HG02973 (cell line): ENCODE measurements at regions not wholly inside any gene's neighbourhood (a gene's known extent, or its start where the extent isn't known, plus 50 kb on each side); places are given as distances from the start of the nearest gene placed in this dataset.
"Not testable (repeated sequence)": the region's sequence is repeated elsewhere in the genome, so short reads cannot be mapped to it uniquely, and the experiment has no call there.

Source experiments
- ATAC-seq: cut with Tn5 transposase; IDR thresholded peaks from one replicate; pipeline ENCODE4 v1.9.1; 2021; ENCODE audit warnings: moderate library complexity; ENCODE audit not compliant: unreplicated experiment

DNA sequence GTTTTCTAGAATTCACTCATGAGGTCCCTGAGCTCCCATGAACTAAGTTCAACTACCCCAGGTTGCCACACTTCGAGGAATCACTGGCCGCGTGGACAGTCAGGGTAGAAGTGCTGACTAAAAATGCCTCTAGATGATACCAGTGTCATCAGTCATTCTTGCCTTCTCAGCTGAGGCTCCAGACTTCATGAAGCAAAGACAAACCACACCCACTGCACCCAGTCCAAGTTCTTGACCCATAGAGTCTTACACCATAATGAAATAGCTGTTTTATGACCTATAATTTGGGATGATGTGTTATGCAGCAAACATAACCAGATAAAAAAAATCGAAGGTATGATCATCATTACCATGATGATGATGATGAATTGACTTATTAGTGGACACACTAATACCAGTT lies 632.9 kb upstream of the TLE4 start:
- no peak for ATAC-seq

DNA sequence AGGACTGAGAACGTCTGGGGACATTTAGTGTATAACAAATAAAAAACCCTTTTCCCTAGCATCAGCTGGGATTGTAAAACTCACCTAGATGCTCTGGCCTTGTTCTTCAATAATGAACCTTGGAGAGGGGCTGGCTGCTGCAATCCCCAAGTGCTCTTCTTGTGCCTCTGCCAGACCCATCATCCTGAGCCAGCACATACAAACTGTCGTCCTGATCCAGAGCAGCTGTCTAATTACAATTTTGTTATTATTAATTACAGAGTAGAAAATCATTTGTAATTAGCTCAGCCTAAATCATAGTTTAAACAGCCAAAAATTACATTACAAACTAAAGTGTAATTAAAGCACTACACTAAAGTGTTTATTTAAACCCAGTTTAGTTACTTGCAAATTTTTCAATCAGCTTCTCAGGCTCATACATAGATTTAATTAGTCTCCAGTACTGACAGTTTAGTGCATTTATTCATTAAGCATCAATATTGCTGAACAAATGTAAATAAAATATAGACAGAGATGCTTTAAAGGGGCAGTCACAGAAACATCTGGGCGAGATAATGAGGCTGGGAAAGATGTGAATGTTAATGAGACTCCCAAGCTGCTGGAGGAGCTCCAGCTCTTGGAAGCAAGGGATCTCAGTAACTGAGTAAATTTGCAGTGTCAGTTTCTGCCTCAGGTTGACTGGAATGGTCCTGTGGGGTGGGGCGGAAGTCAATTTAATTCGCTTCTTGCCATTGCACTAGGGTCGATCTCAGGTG lies 632.3 kb upstream of the TLE4 start:
- no peak for ATAC-seq

DNA sequence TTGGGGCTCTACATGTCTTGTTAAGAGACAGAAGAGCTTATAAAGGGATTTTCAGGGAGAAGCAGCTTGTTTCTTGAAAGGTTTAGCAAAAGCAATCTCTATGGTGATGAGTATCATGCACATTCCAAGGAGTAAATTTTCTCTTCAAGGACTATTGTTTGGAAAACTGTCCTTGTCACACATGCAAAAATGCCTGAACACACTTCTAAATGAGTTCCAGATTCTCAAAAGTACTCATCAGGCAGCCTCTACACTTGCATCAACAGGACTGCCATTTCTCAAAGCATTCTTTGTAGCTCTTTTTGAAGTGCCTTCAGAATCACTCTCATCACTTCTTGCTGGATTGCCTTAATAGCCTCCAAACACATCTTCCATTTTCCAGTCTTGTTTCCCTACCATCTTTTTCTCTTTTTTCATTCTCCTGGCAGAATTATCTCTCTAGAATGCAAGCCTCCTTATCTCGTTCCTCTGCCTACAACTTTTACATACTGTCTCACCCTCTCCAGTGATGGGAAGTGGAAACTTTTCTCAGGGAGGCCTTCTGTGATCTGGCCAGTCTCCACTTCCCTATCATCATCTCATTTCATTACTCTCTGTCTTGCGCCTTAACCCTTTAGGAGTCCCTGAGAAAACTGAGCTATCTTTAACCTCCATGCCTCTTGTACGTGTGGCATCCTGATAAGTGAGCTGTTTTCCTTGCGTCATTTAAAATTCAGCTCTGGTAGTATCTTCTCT lies 631.5 kb upstream of the TLE4 start:
- ATAC-seq, result no peak

DNA sequence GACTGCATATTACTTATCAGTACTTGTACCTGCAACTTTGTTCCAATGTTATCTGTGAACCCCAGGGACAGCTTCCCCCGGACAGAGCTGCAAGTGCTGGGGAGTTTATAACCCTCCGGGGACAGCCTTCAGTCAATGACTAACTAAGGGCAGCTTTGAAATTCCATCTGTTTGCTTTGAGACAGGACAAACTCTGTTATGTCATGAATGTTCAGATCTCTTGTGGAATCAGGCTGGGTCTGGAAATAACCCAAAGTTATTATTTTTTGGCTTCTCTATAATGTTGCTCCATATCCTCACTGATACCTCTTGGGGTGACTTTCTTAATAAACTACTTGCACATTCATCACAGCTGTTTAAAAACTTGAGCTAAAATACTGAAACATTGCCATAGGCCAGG lies 617.5 kb upstream of the TLE4 start:
- ATAC-seq, result no peak

DNA sequence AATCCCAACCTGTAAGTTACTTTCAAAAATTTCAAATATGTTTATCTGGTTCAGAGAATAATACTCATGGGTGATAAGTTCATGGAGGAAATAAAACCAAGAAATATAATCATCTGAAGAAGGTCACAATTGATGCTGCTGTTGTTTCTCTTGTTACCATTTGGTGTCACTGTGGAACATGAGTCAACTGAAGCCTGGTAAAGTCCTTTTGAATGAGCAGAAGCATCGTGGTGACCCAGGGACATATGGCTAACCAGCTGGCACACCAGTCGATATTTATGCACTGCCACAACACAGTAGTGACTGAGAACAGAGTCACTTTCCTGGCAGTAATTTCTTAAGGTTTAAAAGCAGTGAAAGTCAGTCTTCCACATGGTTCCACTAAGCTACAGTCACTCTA lies 612.9 kb upstream of the TLE4 start:
- ATAC-seq, result no peak

DNA sequence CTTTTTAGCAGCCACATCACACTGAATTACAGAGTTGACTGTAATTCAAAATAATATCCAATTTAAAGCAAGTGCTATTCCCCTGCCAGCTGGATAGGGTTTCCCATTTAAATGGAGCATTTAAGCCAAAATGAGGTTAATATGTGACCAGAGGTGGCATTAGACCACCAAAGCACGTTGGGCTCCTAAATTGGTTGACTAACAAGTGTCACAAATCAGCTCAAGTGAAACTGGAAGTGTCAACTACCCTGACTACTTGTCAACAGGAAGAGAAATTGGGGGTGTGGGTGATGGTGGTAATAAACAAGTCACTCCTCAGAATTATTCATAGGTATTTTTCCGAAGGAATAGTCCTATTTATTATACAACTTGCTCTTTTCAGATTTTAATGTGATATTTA lies 609.6 kb upstream of the TLE4 start:
- no peak for ATAC-seq

DNA sequence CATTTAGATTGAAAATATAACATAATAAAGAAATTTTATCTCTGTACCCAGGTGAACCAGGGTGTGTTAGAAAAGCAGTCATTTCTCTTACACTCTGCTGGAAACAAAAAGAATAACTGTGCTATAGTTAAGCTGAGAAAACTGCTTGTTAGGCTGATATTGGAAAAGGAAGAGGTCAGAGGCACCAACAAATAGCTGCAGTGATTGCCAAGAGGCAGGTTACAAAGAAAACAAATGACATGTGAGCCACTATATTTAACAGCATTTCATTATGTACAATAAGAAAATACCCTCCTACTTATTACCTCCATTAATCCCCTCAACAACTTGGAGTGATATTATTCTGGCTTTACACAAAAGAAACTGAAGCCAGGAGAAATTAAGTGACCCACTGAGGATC lies 607.9 kb upstream of the TLE4 start:
- no peak for ATAC-seq

DNA sequence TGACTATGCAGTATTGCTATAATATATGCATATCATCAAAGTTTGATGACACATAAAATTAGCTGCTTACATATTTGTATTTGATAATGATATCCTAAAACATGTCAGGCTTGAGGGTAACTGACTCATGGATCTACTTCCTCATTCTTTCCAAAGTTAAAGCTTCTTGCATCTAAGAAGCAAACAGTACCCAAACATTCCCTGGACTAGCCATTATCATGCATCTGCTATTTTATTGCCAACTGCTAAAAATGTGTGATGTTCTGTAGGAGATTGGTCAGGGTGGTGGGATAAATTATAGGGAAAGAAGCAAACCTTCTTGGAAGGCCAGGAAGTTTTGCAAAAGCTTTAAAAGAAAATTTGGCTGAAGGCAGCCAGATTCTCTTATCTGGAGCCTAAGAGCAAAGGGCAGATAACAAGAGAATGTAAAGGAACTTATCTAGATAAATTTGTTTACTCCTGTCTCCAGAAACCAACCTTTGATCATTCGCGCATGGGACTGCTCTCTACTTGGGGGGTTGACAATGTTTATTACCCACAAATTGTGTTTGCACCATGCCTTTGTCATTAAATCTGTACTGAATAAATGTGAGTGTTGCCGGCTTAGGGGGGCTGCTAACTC lies 604.1 kb upstream of the TLE4 start:
- ATAC-seq, result no peak

DNA sequence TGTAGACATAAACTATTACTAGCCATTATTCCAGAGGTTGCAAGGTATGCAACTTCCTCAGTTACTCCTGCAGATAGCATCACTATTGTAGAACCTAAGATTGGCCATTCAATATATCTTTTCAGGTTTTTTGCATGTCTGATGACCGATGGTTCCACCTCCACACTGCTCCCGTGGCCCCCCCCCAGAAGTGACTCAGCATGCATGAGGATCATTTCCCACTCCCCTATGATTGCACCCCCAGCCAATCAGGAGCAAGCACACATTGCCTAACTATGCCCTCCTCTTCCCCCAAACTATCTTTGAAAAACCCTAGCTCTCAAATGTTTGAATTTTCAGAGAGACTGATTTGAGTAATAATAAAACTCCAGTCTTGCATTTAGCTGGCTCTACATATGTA lies 601.4 kb upstream of the TLE4 start:
- no peak for ATAC-seq

DNA sequence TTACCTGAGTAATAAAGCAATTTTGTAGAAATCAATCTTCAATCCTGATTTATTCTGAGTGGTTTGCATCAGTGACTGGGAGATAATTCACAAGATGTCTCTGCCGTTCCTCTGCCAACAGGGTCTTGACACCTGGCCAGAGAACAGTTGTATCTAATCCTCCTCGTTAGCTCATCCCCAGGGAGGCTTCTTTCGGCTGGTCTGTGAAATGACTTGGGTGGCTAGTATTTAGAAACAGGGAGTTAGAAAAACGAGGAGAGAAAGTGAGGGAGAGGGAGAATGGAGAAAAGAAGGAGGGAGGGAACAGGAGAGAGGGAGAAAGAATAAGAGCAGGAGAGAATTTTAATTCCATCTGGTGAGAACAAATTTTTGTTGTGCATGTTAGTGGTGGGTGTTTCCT lies 600.2 kb upstream of the TLE4 start:
- ATAC-seq, result no peak

DNA sequence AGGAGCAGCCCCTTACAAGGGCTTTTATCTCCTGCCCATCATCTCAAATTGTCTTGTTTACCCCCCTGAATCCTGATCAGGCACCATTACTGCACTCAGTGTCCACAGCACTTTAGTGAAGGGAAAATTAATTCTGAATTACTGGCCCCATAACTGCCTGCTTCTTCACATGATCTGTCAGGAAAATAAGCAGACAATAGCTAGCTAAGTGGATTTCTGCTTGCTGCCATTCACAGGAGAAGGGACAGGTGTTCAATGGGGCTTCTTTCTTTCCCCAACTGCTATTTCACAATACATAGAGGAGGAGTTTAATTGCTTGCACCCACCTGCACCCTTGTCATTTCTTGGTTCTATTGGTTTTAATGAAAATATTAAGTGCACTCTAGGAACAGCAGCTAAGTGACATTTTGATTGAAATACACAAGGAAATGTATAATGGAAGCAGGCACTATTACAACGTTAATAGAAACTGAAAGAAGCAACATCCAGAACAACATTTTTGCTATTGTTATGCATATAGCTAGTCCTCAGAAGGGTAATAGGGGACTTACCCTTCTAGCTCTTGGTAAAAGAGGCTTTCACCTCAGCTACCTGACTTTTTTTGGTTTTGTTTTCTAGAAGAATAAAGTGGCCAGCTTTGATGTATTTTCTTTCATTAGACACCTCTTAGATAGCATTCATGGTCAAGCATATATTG lies 599.3 kb upstream of the TLE4 start:
- ATAC-seq, result peak; percentile 89

DNA sequence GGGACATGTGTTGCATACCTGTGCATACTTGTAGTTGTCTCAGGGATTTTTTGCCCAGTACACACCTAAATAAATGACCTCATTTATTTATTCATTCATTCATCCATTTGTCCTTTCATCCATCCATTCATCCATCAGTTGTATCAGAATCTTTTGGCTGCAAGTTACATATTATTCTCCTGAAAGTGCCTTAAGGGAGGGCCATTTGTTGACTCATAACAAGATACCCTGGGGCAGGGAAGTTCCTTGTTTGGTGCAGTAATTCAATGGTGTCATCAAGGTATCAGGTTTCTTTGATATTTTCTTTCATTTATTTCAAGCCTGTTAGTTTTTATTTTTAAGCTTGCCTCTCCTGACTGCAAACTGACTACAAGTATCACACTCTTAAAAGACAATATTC lies 597.9 kb upstream of the TLE4 start:
- ATAC-seq, result no peak

DNA sequence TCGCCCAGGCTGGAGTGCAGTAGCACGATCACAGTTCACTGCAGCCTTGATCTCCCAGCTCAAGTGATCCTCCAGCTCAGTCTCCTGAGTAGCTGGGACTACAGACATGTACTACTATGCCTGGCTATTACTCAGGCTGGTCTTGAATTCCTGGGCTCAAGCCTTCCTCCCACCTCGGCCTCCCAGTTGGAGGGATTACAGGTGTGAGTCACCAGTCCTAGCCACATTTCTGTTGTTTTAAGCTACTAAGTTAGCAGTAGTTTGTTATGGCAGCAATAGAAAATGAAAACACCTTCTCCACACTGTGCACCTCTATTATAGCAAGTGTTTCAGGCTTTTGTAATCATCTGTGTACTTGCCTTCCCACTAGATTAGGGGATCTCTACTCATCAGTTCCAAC lies 588.9 kb upstream of the TLE4 start:
- no peak for ATAC-seq

DNA sequence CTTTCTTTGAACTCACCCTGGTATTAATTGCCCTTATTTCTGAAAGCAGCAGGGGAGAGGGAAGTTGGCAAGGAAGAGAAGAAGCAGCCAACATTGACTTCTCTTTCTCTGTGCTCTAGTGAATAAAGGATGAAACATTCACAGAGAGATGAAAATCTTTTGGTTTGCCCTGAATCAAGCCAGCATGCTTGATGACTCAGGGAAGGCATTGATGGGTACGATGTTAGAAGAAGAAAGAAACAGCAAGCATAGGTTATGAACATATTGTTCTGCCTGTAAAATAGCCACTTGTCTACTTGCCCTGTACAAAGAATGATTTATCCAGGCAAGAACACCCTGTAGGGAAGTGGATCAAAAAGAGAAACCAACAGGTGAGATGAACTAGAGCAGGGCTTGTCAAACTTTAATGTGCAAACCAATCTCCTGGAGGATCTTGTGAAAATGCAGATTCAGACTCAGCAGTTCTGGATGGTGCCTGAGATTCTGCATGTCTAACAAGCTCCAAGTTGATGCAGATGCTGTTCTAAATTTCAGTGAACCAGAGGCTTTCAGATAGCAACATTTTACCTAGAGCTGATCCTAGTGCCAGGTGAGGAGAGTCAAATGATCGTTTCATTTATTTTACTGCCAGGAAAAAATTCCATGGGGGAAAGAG lies 586.6 kb upstream of the TLE4 start:
- ATAC-seq, result no peak

DNA sequence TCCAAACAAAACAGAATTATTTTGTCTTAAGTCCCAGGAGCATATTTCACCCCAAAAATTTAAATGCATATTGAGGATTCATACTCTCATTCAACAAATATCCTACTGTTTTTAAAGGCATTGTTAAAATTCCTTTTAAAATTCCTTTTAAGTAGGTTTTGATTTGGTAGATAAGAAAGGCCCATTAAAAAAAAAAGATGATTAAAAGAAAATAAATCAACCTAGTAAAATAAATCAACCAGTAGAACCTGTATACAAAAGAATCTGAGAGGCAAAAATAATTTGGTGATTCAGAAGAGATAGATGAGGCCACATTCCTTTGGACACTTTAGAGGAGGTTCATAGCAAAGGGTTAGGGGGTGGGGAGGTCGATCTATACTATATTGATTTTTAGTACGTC lies 585.3 kb upstream of the TLE4 start:
- no peak for ATAC-seq

DNA sequence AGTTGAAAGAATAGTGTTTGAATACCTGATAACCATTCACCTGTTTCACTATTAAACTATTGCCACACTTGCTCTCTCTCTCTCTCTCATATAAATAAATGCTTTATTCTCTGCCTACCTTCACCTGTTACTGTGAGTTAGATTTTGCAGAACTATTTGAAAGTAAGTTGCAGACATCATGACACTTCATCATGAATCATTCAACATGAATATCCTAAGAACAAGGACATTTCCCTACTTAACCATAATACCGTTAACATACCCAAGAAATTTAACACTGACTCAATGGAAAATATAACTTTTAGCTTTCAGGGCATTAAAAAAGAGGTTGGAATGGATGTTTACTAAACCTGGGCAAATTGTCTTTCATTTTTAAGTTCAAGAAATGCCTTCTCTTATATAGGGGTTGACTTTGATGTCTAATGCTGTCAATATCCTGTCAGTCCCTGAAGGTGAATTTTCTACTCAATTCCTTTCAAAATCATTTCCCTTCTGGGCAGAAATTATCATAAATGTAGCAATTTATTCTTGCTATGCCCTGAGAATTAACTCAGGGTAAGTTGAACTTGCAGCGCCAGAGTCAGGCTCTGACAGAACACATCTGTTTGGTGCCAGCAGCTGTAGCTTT lies 582.6 kb upstream of the TLE4 start:
- no peak for ATAC-seq

DNA sequence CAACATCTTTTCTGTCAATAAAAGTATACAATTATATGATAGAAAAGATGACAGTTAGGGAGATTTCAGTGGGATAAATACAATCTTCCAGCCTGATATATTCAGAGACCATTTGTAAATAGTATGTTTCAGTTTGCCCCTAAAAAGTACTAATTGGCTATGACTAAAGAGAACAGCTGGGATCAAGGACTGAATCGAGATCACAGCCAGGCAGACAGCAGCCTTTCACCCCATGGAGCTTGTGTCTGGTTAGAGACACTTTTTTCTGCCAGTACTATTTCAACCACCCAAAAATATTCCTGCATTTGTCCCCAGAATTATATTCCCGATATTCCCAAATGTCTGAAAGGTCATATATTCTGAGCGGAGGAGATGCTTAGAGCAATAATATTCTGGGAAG lies 577.3 kb upstream of the TLE4 start:
- no peak for ATAC-seq

DNA sequence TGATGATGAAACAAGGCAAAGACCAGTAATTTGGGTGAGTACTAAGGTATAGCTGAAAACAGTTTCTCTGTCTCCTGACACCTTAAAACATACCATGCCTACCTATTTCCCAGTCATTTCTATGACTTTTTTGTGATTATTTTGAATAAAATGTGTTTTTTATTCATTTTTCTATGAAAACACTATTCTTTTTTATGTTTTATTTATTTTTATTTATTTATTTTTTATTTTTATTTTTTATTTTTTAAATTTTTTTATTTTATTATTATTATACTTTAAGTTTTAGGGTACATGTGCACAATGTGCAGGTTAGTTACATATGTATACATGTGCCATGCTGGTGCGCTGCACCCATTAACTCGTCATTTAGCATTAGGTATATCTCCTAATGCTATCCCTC lies 576.8 kb upstream of the TLE4 start:
- ATAC-seq, result not testable (repeated sequence)

DNA sequence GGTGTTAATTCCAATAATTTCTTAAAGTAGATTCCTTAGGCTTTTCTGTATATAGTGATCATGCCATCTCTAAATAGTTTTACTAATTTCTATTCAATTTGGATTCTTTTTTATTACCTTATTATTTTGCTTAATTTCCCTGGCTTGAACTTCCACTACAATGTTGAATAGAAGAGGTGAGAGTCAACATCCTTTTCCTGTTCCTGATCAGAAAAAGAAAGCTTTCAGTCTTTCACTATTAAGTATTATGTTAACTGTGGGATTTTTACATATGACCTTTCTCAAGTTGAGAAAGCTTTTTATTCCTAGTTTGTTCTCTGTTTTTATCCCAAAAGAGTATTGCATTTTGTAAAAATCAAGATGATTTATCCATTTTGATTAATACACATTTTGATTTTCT lies 574.5 kb upstream of the TLE4 start:
- ATAC-seq, result no peak

DNA sequence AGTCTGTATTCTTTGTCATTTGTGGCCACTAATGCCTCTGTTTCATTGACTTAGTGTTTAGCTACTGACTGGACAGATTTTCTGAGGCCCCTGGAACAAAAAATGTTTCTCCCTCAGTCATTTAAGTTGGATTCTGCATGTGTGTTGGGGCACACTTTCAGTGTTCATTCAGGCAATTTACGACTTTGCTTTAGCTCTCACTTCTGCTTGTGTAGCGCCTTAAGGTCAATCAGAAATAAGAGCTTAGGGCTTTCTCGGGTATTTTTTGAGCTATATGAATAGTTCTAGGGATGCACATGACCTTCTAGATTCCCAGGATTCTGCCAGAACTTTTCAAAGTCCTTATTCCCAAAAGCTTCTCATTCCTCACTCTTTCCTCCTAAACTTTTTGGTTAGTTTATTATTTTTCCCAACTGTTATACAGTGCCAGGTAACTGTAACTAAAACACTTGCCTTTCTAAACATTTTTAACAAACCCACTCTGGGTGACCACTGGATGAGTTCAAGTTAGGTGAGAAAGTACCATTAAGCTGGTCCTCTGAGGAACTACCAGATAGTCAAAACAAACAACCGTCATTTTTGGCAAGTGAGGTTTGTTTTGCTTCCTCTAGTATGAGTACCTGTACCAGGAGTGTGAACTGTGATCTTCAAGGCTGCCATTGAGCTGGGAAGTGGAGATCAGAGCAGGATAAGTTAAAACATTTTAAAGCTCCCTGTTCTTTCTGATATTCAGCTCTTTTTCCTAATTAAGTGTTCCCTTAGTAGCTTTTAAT lies 571.3 kb upstream of the TLE4 start:
- no peak for ATAC-seq
